MCF 10A (cell line): ENCODE measurements at regions not wholly inside any gene's neighbourhood (a gene's known extent, or its start where the extent isn't known, plus 50 kb on each side); places are given as distances from the start of the nearest gene placed in this dataset.

ENCODE experiments used
- BruUV-seq: library from RNA; stranded (reverse); fragments of 400-500 nt; replicated peaks from 2 replicates; lab custom pipeline; 2021; lab: Mats Ljungman, UMichigan
- CTCF ChIA-PET: fragments of 300-600 bp; sonication (Branson Sonifier 250); formaldehyde crosslinking; extraction: SDS; loops from one replicate; lab custom pipeline; 2021; ENCODE audit warnings: antibody characterized with exemption, inconsistent platforms; lab: Yijun Ruan, JAX
- POLR2A ChIA-PET: fragments of 300-600, 350-650 bp; sonication (Branson Sonifier 250); formaldehyde crosslinking; extraction: SDS; loops from one replicate; lab custom pipeline; 2020; ENCODE audit warnings: antibody characterized with exemption, inconsistent platforms; lab: Yijun Ruan, JAX
- DNase-seq: peaks from one replicate; pipeline ENCODE4 v3.0.0-alpha.2; 2018; ENCODE audit not compliant: unreplicated experiment
- H3K27ac Mint-ChIP-seq: one replicate; pipeline ENCODE4 v1.8.0; 2022; ENCODE audit warnings: mild to moderate bottlenecking, low read depth, mixed read lengths; ENCODE audit not compliant: unreplicated experiment
- H3K27me3 Mint-ChIP-seq: one replicate; pipeline ENCODE4 v1.8.0; 2022; ENCODE audit warnings: mixed read lengths; ENCODE audit not compliant: insufficient read depth, unreplicated experiment
- H3K36me3 Mint-ChIP-seq: one replicate; pipeline ENCODE4 v1.8.0; 2022; ENCODE audit warnings: mild to moderate bottlenecking, moderate library complexity, mixed read lengths; ENCODE audit not compliant: insufficient read depth, unreplicated experiment
- H3K4me1 Mint-ChIP-seq: one replicate; pipeline ENCODE4 v1.8.0; 2022; ENCODE audit warnings: mixed read lengths; ENCODE audit not compliant: insufficient read depth, unreplicated experiment
- H3K4me3 Mint-ChIP-seq: one replicate; pipeline ENCODE4 v1.8.0; 2022; ENCODE audit warnings: mild to moderate bottlenecking, moderate library complexity, mixed read lengths; ENCODE audit not compliant: unreplicated experiment
- H3K9me3 Mint-ChIP-seq: one replicate; pipeline ENCODE4 v1.8.0; 2022; ENCODE audit warnings: mixed read lengths; ENCODE audit not compliant: unreplicated experiment
- intact Hi-C: fragments of 100-400 bp; cut with micrococcal nuclease; formaldehyde crosslinking; loops from 2 replicates; pipeline ENCODE4 v1.14.1; 2022
- TF ChIP-seq, protein P1 (sequence below): fragments of 200-600 bp; IDR thresholded peaks from one replicate; pipeline ENCODE4 v1.8.0; 2022; ENCODE audit warnings: antibody characterized with exemption, mild to moderate bottlenecking; ENCODE audit not compliant: unreplicated experiment

DNA sequence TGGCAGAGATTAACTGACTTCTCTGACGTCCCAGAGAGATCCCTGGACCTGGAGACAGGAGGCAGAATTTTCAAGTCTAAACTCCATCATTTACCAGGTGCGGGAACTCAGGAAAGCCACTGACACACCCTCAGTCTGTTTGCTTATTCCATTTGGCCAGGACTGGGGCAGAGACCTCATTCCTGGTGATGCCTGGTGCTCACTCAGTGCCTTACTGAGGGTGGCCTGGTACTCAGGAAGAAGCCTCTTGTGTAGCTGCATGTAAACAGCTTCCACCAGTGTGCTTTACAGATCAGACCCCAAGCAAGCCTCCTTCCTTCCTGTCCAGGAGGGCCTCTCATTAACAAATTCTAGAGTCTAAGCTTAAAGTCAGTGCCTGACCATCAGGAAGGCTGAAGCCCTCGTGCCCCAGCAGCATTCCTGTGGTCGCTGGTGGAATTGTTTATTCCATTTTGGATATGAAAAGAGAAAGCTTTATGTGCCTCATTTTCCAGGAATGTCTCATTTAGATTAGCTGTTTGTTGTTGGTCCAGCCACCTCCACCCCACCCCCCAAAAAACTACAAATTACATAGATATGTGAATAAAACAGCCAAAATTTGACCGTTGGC lies 236.1 kb upstream of the CDH5 start:
- CTCF ChIA-PET, result interaction anchor here (0.6 to 0.7 kb wide), 3 partner anchors 12 to 141 kb away, joined by 3 to 4 read pairs (median 3); no protein-coding TSS in a partner anchor
- no peak for DNase-seq
- Mint-ChIP-seq H3K4me1 (no peaks in the 10 kb centered on the region), H3K9me3 (peaks cover 20% of the 10 kb centered on the region), H3K27me3 (no peaks in the 10 kb centered on the region), H3K36me3 (no peaks in the 10 kb centered on the region), H3K4me3 (no peak overlapping the region), H3K27ac (no peak overlapping the region)
- TF ChIP-seq, protein P1, sequence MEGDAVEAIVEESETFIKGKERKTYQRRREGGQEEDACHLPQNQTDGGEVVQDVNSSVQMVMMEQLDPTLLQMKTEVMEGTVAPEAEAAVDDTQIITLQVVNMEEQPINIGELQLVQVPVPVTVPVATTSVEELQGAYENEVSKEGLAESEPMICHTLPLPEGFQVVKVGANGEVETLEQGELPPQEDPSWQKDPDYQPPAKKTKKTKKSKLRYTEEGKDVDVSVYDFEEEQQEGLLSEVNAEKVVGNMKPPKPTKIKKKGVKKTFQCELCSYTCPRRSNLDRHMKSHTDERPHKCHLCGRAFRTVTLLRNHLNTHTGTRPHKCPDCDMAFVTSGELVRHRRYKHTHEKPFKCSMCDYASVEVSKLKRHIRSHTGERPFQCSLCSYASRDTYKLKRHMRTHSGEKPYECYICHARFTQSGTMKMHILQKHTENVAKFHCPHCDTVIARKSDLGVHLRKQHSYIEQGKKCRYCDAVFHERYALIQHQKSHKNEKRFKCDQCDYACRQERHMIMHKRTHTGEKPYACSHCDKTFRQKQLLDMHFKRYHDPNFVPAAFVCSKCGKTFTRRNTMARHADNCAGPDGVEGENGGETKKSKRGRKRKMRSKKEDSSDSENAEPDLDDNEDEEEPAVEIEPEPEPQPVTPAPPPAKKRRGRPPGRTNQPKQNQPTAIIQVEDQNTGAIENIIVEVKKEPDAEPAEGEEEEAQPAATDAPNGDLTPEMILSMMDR, result no peak
- no TSS peak for BruUV-seq
- POLR2A ChIA-PET, result no interaction called here
- intact Hi-C loops, result no loop called here

DNA sequence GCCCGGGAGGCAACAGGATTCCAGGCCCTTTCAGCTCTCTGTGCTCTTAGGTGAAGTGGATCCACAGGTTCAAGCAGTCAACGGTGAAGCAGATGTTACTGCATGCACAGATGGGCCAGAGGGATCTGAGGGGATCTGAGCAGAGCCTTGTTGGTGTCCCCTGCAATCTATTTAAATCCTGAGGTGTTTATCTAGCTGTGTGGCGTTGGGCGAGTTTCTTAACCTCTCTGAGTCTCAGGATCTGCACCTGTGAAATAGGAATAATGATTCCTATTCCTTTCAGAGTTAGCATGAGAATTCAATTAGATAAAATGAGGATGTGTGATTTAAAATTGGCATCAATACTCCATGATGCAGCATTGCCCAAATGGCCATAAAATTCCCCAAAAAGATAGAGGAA lies 237.3 kb upstream of the CDH5 start:
- no peak for DNase-seq
- BruUV-seq, result no TSS peak
- Mint-ChIP-seq H3K27me3 (no peaks in the 10 kb centered on the region), H3K9me3 (peaks cover 8% of the 10 kb centered on the region), H3K27ac (no peak overlapping the region), H3K4me3 (no peak overlapping the region), H3K36me3 (no peaks in the 10 kb centered on the region), H3K4me1 (no peaks in the 10 kb centered on the region)
- ChIA-PET POLR2A (no interaction called here), CTCF (interaction anchor here (0.5 to 0.9 kb wide), 2 partner anchors 146 to 908 kb away, joined by 3 read pairs; no protein-coding TSS in a partner anchor)
- TF ChIP-seq, protein P1, result no peak
- intact Hi-C loops, result no loop called here

DNA sequence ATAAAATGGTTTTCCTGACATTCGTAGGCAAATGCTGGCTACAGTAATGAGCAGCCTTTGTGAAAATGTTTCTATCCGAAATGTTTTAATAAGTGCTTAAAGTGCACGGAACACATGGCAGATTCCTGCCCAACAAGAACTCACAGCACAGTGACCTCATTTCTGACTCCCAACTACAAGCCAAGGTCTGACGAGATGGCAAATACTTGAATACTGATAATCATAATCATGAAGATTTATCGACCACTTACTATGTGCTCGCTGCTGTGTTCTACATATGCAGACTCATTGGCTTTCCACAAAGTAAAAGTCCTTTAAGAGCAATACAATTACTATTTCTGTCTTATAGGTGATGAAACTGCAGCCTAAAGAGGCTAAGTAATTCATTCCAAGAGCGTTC lies 238.1 kb upstream of the CDH5 start:
- no peaks in the 10 kb centered on the region for H3K36me3 Mint-ChIP-seq
- intact Hi-C loops, result no loop called here
- ChIA-PET CTCF (no interaction called here), POLR2A (no interaction called here)
- no TSS peak for BruUV-seq
- peaks cover 2% of the 10 kb centered on the region for H3K9me3 Mint-ChIP-seq
- no peaks in the 10 kb centered on the region for H3K27me3 Mint-ChIP-seq
- no peak overlapping the region for H3K4me3 Mint-ChIP-seq
- no peak overlapping the region for H3K27ac Mint-ChIP-seq
- H3K4me1 Mint-ChIP-seq, result no peaks in the 10 kb centered on the region
- no peak for DNase-seq
- TF ChIP-seq, protein P1, result no peak

DNA sequence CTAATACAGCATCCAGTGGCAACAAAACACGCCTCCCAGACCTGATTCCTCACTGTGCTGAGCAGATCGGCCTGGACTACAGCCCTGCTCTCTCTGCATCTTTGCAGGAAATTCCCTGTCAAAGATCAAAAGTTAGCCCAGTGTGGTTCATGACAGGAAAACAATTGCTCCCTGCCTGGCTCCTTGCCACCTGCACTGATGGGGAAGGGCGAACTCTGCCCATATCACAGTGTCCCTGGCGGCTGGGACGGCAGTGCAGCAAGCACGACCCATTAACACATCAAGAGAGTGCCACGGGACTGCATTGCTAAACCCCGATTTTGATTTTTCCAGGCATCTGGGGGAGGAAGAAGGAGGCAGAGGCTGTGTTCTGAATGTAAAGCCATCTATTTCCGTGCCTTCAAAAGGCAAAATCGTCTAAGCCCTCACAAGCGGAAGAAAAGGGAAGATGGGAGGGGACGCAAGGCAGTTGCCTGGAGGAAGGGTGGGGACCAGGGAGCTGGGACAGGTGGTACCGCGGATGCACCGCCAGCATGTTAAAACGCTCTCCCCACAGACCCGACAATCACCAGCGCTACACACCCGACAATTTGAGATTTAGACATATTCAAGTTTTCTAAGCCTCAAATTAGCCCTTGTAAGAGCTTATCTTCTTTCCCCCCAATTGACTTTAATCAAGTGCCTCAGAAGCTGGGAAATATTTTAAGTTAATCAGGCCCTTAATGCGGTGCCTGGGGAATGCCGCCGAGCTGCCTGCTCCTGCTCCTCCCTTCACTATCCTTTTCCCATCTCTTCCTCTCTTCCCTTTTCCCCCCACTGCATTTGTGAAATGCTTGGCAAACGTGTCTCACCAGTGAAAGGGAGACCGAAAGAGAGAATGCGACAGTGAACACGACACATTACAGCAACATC lies 238.8 kb upstream of the CDH5 start:
- H3K9me3 Mint-ChIP-seq, result no peaks in the 10 kb centered on the region
- ChIA-PET POLR2A (no interaction called here), CTCF (no interaction called here)
- no peak for DNase-seq
- H3K4me3 Mint-ChIP-seq, result no peak overlapping the region
- no peak overlapping the region for H3K27ac Mint-ChIP-seq
- intact Hi-C loops, result no loop called here
- no peaks in the 10 kb centered on the region for H3K4me1 Mint-ChIP-seq
- H3K27me3 Mint-ChIP-seq, result no peaks in the 10 kb centered on the region
- no peaks in the 10 kb centered on the region for H3K36me3 Mint-ChIP-seq
- TF ChIP-seq, protein P1, result no peak
- no TSS peak for BruUV-seq
